ENCODE measurements at regions not wholly inside any gene's neighbourhood (a gene's known extent, or its start where the extent isn't known, plus 50 kb on each side); places are given as distances from the start of the nearest gene placed in this dataset.

- TF ChIP-seq, protein P1, sequence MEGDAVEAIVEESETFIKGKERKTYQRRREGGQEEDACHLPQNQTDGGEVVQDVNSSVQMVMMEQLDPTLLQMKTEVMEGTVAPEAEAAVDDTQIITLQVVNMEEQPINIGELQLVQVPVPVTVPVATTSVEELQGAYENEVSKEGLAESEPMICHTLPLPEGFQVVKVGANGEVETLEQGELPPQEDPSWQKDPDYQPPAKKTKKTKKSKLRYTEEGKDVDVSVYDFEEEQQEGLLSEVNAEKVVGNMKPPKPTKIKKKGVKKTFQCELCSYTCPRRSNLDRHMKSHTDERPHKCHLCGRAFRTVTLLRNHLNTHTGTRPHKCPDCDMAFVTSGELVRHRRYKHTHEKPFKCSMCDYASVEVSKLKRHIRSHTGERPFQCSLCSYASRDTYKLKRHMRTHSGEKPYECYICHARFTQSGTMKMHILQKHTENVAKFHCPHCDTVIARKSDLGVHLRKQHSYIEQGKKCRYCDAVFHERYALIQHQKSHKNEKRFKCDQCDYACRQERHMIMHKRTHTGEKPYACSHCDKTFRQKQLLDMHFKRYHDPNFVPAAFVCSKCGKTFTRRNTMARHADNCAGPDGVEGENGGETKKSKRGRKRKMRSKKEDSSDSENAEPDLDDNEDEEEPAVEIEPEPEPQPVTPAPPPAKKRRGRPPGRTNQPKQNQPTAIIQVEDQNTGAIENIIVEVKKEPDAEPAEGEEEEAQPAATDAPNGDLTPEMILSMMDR (conservative IDR thresholded peaks at IDR 0.05; ENCODE audit: low read depth) = no peak
- ChIA-PET POLR2A (ENCODE audit: low non-redundant PET) (no interaction called here), CTCF (interaction anchor here (1.8 kb wide), 1 partner anchor 16 kb away, joined by 5 read pairs; no protein-coding TSS in a partner anchor)
- no peak overlapping the region for H3K27ac ChIP-seq
- no peak for DNase-seq (ENCODE audit: low spot score)
Measured at GRCh38 chr1:22291057-22291456, 148.2 kb upstream of the WNT4 start.

DNA sequence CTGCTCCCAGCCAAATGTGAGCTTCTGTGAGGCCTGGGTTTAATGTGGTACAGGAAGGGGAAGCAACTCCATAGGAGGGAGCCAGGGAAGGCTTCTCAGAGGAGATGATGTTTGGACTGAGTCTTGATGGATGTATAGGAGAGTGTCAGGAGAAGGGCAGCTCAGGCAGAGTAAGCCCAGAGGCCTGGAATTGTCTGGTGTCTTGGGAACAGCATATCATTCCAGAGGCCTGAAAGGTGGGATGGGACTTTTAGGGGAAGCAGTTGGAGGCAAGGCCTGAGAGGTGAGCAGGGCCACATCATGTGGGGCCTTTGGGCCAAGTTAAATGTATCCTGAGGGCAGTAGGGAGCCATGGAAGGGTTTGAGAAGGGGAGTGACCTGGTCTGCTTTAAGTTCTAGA is 148.6 kb upstream of the WNT4 start:
- ChIA-PET POLR2A (ENCODE audit: low non-redundant PET) (no interaction called here), CTCF (no interaction called here)
- no peak overlapping the region for H3K27ac ChIP-seq
- TF ChIP-seq, protein P1 (conservative IDR thresholded peaks at IDR 0.05; ENCODE audit: low read depth) = no peak
- no peak for DNase-seq (ENCODE audit: low spot score)

- no peak for DNase-seq (ENCODE audit: low spot score)
- H3K27ac ChIP-seq = no peak overlapping the region
- POLR2A ChIA-PET (ENCODE audit: low non-redundant PET) = no interaction called here
- TF ChIP-seq, protein P1 (conservative IDR thresholded peaks at IDR 0.05; ENCODE audit: low read depth) = no peak
- CTCF ChIA-PET = no interaction called here
Measured at GRCh38 chr1:22292011-22292788, 149.3 kb upstream of the WNT4 start.

- no peak overlapping the region for H3K27ac ChIP-seq
- TF ChIP-seq, protein P1 (conservative IDR thresholded peaks at IDR 0.05; ENCODE audit: low read depth) = no peak
- ChIA-PET POLR2A (ENCODE audit: low non-redundant PET) (no interaction called here), CTCF (interaction anchor here (0.6 kb wide), 1 partner anchor 116 kb away, joined by 5 read pairs; no protein-coding TSS in a partner anchor)
- DNase-seq (ENCODE audit: low spot score) = no peak
Measured at GRCh38 chr1:22295396-22295795, 152.5 kb upstream of the WNT4 start.

GRCh38 chr1:22295856-22296255 is 153.0 kb upstream of the WNT4 start:
- TF ChIP-seq, protein P1 (conservative IDR thresholded peaks at IDR 0.05; ENCODE audit: low read depth) = no peak
- ChIA-PET POLR2A (ENCODE audit: low non-redundant PET) (no interaction called here), CTCF (no interaction called here)
- no peak for DNase-seq (ENCODE audit: low spot score)
- no peak overlapping the region for H3K27ac ChIP-seq

GRCh38 chr1:22296701-22297591 is 154.0 kb upstream of the WNT4 start:
- POLR2A ChIA-PET (ENCODE audit: low non-redundant PET) = no interaction called here
- peak; percentile 40 for DNase-seq (ENCODE audit: low spot score)
- CTCF ChIA-PET = no interaction called here
- H3K27ac ChIP-seq = no peak overlapping the region
- TF ChIP-seq, protein P1 (conservative IDR thresholded peaks at IDR 0.05; ENCODE audit: low read depth) = no peak
